LHCN-M2 (cell line): ENCODE measurements at regions not wholly inside any gene's neighbourhood (a gene's known extent, or its start where the extent isn't known, plus 50 kb on each side); places are given as distances from the start of the nearest gene placed in this dataset.

Experiments used
- DNase-seq: peaks from one replicate; pipeline ENCODE4 v3.0.0-alpha.2; 2012; ENCODE audit warnings: low read depth

DNA sequence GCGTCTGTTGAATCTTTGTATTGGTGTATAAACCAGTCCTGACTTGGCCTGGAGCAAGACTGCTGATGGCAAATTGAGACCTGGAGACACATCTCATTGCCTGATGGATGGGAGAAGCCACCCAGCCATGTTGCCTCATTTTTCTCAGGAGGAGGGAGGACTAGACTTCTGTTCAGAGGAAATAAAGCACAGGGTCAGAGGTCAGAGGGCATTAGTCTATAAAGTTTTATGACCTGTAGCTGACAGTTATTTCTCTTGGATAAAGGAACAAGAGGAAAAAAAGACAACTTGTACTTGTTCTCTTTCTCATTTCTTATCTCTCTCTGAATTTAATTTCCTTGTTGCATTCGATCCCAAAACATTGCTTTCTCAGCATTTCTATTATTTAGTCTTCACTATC, 775.9 kb downstream of the SQOR start:
- DNase-seq = no peak

DNA sequence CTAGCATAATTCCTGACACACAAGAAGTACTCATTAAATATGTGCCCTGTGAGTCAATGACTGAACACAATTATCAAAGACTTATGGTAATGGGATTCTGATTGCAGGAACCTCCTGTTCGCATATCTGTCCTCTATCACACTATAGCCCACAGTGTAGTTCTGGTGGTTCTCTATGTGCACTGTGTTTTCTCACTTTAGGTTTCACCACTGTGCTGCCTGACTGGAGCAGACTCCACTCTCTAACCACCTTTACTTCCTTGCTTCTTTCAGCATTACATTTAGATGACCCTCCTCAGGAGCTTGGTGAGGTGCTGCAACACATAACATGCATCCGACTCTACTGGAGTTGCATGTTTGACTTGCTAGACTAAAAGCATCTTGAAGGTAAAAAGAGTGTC, 777.1 kb downstream of the SQOR start:
- no peak for DNase-seq

GRCh38 chr15:46413799-46414198, 779.0 kb downstream of the SQOR start:
- no peak for DNase-seq

DNA sequence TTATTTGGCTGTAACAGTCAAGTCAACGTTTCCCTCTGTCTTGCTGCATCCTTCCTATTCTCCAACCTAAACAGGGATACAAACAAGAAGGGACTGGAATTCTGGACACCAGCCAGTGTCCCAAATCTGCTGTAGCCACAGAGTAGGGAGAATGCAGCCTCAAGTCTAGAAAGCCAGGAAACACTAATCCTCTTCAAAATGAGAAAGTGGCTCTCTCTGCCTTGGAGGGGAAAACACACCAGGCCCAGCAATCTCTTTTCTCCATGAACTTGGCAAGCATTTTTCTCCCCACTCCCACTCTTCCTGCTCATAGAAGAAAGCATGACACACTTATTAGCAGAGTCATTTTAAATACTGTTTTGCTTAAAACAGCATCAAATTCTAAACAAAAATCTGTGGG, 781.7 kb downstream of the SQOR start:
- no peak for DNase-seq

GRCh38 chr15:46420990-46421389, 786.2 kb downstream of the SQOR start:
- no peak for DNase-seq

DNA sequence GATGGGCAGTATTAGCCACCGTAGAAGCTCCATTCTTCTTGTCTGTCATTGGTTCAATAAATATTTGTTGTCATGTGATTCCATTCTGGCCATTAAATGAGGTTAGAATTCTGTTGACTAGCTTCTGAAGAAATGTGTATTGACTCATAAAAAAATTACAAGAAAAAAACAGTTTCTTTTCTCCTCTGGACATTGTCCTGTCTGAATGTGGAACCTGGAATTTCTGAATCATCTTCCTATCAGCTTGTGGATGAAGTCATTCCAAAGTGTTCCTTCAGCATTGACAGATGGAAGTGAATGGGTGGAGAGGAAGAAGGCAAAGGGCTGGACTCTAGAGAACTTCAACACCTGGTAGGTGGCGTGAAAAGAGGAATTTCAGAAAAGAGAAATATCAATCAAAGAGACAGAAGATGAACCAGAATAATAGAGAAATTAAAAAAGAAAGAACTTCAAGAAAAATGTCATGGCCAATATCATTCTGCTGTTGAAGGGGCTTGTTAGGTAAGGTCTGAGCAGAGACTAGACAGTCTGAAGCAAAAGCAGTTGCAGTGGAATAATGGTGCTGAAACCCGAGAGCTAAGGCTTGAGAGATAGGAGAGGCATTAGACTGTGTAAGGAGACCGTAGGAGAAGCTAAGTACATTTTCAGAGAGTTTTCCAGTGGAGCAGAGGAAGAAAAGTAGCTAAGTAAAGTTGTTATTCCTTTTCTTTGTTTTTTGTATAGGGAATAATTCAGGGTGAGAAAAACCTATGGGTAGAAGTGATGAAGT, 806.6 kb downstream of the SQOR start:
- no peak for DNase-seq

GRCh38 chr15:46442184-46442583, 807.4 kb downstream of the SQOR start:
- DNase-seq = no peak

DNA sequence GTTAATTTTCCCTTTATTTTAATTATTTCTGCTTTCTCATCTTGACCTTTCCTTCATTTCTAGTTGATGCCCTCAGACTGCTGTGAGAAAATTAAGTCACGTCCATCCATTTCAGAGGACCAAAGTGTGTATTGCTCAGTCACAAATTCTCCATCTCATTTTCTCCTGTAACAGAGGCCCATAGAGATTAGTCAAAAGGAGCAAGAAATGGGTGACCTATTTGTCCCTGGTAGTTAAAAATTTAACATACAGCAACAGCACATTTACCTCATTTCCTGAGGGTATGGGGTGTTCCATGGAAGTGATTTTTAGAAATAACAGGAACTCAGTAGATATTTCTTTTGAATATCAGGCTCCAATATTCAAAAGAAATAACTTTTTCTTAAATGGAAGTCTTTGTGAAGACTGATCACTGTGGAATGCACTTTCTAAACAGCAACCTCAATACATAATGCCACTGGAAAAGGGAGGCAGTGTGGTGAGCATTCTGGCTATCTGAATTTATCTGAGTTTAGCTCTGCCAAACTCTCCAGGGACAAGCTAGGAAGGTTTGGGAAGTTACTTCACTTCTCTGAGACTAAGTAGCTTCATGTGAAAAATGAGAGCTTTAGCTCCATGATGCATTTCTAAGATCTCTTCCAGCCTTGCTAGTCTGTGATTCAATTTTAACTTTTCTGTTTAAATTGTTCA, 808.2 kb downstream of the SQOR start:
- no peak for DNase-seq

- DNase-seq = no peak
Observed at GRCh38 chr15:46450112-46450809, 815.4 kb downstream of the SQOR start.

DNA sequence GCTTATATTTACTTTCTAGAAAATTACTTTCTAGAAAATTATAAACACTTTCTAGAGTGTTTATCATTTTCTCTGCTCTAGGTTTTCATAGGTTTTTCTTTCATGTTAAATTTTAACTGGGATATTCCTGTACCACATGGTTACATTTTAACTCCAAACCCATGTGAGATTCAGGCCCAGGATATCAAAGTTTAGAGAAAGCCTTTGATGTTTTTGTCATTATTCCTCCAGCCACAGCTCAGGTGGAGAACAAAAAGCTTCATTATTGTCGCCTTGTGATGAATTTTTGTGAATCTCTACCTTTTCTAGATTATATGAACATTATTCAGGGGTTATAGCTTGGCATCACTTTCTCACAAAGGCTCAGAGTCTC, 816.0 kb downstream of the SQOR start:
- DNase-seq = no peak

GRCh38 chr15:46452297-46452820, 817.5 kb downstream of the SQOR start:
- no peak for DNase-seq

DNA sequence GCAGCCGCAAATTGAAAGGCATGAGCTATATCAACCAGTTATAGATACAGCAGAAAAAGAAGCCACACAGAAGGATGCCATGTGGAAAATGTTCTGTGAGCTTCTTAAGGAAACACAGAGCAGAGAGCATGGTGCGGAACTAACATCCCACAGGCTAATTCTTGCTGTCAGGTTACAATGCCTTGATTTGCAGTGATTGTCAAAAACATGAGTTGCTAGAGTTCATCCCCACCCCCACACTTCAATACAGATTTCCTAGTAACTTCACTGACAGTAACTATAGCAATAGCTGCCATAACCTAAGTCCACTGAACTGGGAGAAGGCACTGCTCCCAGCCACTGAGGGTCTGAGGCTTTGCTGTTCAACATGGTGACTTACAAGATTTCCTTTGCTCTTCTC, 821.6 kb downstream of the SQOR start:
- DNase-seq = no peak

- no peak for DNase-seq
Observed at GRCh38 chr15:46460431-46461094, 825.7 kb downstream of the SQOR start.

GRCh38 chr15:46461416-46461815, 826.6 kb downstream of the SQOR start:
- DNase-seq = no peak

GRCh38 chr15:46467041-46467440, 832.2 kb downstream of the SQOR start:
- DNase-seq = no peak

- DNase-seq = no peak
Observed at GRCh38 chr15:46471096-46471495, 836.3 kb downstream of the SQOR start.

DNA sequence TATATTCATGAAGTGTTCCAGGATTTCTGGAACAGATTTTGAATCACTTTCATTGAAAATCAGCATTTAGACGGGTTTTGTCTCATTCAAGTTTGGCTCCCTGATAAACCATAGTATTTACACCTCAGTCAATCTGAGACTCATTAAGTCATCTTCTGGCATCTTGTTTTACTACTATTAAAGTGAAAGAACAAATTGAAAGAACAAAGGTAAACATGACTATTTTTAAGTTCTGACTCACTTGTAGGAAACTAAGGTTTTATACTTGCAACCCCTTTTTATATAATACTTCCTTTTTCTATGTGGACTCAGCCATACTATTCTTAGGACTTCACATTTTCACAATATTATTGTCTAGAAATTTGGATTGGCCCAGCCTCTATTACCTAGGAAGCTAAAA, 854.4 kb downstream of the SQOR start:
- no peak for DNase-seq

- no peak for DNase-seq
Observed at GRCh38 chr15:46496491-46497115, 861.8 kb downstream of the SQOR start.

DNA sequence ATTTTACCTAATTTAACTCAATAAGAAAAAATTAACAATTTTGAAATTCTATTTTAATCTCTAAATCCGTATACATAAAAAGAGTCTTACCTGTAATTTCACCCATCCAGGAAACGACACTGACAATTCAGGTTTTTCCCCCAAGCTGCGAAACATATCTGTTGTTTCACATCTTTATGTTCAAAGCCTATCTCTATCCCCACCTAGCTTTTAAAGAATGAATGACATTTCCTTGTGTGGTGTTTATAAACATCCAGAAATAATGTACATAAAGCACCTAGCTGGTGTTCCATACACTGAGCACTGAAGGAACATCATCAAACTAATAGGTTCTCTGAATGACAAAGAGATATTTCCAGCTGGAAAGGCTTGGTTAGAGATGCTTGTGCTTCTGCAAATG, 867.8 kb downstream of the SQOR start:
- no peak for DNase-seq

GRCh38 chr15:46518381-46518780, 883.6 kb downstream of the SQOR start:
- no peak for DNase-seq

DNA sequence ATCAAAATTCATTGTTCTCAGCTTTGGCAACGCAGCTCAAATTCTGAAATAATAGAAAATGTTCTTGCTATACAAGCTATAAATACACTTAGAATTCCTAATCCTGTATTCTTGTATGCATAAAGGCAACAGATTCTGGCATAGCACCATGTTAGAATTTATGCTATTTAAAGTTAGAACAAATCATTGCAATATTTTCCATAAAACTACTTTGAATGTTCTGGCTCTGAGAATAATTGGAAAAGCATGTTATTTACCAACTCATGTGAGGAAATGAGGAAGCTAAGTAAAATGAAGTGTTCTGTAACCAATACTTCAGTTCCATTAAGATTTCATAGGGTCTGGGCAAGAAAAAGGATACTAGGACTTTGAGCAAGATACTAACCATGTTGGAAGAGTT, 888.9 kb downstream of the SQOR start:
- no peak for DNase-seq
